ENCODE measurements at regions not wholly inside any gene's neighbourhood (a gene's known extent, or its start where the extent isn't known, plus 50 kb on each side); places are given as distances from the start of the nearest gene placed in this dataset.

DNA sequence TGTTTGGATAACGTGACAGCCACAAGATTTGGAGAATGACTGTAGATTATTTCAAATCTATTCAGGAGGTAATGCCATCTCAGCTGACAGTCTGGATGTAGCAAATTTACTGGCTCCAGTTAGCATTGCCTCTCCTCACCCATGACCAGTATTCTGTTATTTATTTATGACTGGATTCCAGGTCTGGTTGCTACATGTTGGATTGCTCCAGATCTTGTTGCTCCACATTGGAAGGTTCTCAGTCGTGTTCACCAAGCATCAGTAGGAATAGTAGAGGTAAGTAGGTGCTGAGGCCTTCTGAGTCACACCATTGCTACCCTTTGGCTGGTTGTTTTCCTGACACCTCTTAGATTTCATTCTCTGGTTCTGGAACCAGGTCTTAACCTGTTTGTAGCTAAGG is 69.5 kb upstream of the ELOVL5 start:
- H3K4me1 ChIP-seq (ENCODE audit: control extremely low read depth in 1 of 4, control insufficient read depth in 4 of 4, insufficient read depth in 4 of 4, low read length in 3 of 4) = no peaks in the 10 kb centered on the region
- POLR2A ChIA-PET = no interaction called here
- no peak overlapping the region for H3K27ac ChIP-seq (ENCODE audit: insufficient read depth in 1 of 2, low read depth in 1 of 2, low read length in 2 of 2, poor library complexity in 1 of 2, severe bottlenecking in 2 of 2)
- no peaks in the 10 kb centered on the region for H3K9me3 ChIP-seq (ENCODE audit: control extremely low read depth in 1 of 5, control insufficient read depth in 4 of 5, insufficient read depth in 2 of 5, low read depth in 1 of 5, low read length in 4 of 5)
- WGBS (ENCODE audit: insufficient coverage) = 85% methylated on average over 2 of the region's 2 CpGs
- CTCF ChIA-PET = interaction anchor here (0.6 to 0.9 kb wide), 3 partner anchors 9 to 117 kb away, joined by 3 read pairs; no protein-coding TSS in a partner anchor
- H3K4me3 ChIP-seq (ENCODE audit: control insufficient read depth in 1 of 7, extremely low read depth in 1 of 7, insufficient read depth in 4 of 7, low read depth in 2 of 7, low read length in 6 of 7) = no peak overlapping the region
- DNase-seq = no peak
- no peaks in the 10 kb centered on the region for H3K27me3 ChIP-seq (replicated peaks in 2 of 5; ENCODE audit: control insufficient read depth in 4 of 5, insufficient read depth in 5 of 5, low read length in 4 of 5)
- H3K36me3 ChIP-seq (ENCODE audit: control insufficient read depth in 4 of 4, insufficient read depth in 4 of 4, low read length in 3 of 4) = no peaks in the 10 kb centered on the region

DNA sequence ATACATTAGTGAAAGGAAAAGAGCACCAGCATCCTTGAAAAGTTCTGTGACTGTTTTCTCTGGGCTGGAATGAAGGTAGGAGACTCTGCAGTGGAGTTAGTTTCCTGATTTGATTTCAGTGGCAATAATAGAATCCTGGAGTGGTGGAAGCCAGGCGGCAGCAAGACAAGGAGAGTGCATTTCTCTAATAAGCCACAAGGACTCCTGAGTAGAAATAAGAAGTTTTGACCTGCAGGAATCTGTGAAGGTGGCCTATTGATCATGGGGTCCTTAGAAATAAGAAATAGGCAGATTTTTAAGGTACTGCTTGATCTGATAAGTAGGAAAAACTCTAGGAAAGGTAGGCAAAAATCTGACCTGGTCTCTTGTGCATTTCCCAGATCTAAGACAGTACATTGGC is 68.4 kb upstream of the ELOVL5 start:
- ChIA-PET POLR2A (no interaction called here), CTCF (interaction anchor here (0.8 to 1.2 kb wide), 2 partner anchors 33 to 247 kb away, joined by 3 read pairs; no protein-coding TSS in a partner anchor)

DNA sequence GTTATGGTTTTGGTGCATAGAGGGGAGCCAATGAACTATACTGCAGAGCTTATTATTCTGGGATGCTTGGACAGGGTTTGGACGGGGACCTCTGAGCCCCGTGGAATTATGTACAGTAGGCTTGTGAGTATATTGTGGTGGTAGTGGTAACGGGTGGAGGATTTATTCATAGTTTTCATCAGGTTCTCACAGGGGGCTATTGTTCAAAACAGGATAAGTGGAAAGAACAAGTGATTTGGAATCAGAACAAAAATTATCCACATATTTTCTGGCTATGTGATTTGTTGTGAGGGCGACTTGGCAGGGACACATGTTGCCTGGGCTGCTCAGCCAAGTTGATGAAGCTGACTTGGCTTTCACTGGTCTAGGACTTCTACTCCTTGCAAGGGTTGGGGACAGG is 64.6 kb upstream of the ELOVL5 start:
- Histone ChIP-seq H3K4me3 (ENCODE audit: control insufficient read depth in 1 of 7, extremely low read depth in 1 of 7, insufficient read depth in 4 of 7, low read depth in 2 of 7, low read length in 6 of 7) (no peak overlapping the region), H3K27me3 (replicated peaks in 2 of 5; ENCODE audit: control insufficient read depth in 4 of 5, insufficient read depth in 5 of 5, low read length in 4 of 5) (no peaks in the 10 kb centered on the region), H3K9me3 (ENCODE audit: control extremely low read depth in 1 of 5, control insufficient read depth in 4 of 5, insufficient read depth in 2 of 5, low read depth in 1 of 5, low read length in 4 of 5) (no peaks in the 10 kb centered on the region), H3K27ac (ENCODE audit: insufficient read depth in 1 of 2, low read depth in 1 of 2, low read length in 2 of 2, poor library complexity in 1 of 2, severe bottlenecking in 2 of 2) (no peak overlapping the region), H3K36me3 (ENCODE audit: control insufficient read depth in 4 of 4, insufficient read depth in 4 of 4, low read length in 3 of 4) (no peaks in the 10 kb centered on the region), H3K4me1 (ENCODE audit: control extremely low read depth in 1 of 4, control insufficient read depth in 4 of 4, insufficient read depth in 4 of 4, low read length in 3 of 4) (peaks cover 0 to 13% (median 0%) of the 10 kb centered on the region in 4 experiments)
- CTCF ChIA-PET = no interaction called here
- DNase-seq = no peak
- 100% methylated on average over 4 of the region's 4 CpGs for WGBS (ENCODE audit: insufficient coverage)
- POLR2A ChIA-PET = no interaction called here

More for the DNA sequence above, 68.4 kb upstream of the ELOVL5 start:
- H3K9me3 ChIP-seq (ENCODE audit: control extremely low read depth in 1 of 5, control insufficient read depth in 4 of 5, insufficient read depth in 2 of 5, low read depth in 1 of 5, low read length in 4 of 5) = no peaks in the 10 kb centered on the region
- H3K4me1 ChIP-seq (ENCODE audit: control extremely low read depth in 1 of 4, control insufficient read depth in 4 of 4, insufficient read depth in 4 of 4, low read length in 3 of 4) = peaks cover 0 to 3% (median 0%) of the 10 kb centered on the region in 4 experiments
- H3K4me3 ChIP-seq (ENCODE audit: control insufficient read depth in 1 of 7, extremely low read depth in 1 of 7, insufficient read depth in 4 of 7, low read depth in 2 of 7, low read length in 6 of 7) = no peak overlapping the region
- 100% methylated on average over 1 of the region's 1 CpG for WGBS (ENCODE audit: insufficient coverage)
- no peaks in the 10 kb centered on the region for H3K27me3 ChIP-seq (replicated peaks in 2 of 5; ENCODE audit: control insufficient read depth in 4 of 5, insufficient read depth in 5 of 5, low read length in 4 of 5)
- H3K36me3 ChIP-seq (ENCODE audit: control insufficient read depth in 4 of 4, insufficient read depth in 4 of 4, low read length in 3 of 4) = no peaks in the 10 kb centered on the region
- no peak overlapping the region for H3K27ac ChIP-seq (ENCODE audit: insufficient read depth in 1 of 2, low read depth in 1 of 2, low read length in 2 of 2, poor library complexity in 1 of 2, severe bottlenecking in 2 of 2)
- no peak for DNase-seq

DNA sequence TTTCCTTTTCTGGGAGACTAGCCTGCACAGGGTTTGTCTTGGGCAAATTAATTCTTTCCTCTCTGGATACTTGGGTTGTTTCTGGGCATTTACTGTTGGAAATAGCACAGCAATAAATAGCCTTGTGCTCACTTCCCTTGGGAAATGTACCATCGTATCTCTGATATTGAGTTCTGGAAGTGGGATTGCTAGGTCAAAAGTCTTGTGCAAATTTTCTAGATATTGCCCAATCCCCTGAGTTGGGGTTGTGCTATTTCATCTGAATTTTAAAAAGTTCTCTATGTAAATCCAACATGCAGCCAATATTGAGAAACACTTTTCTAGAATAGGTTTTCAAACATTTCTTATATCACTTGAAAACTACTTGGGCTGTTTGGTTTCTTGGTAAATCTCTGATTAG is 64.0 kb upstream of the ELOVL5 start:
- H3K4me3 ChIP-seq (ENCODE audit: control insufficient read depth in 1 of 7, extremely low read depth in 1 of 7, insufficient read depth in 4 of 7, low read depth in 2 of 7, low read length in 6 of 7) = no peak overlapping the region
- H3K27ac ChIP-seq (ENCODE audit: insufficient read depth in 1 of 2, low read depth in 1 of 2, low read length in 2 of 2, poor library complexity in 1 of 2, severe bottlenecking in 2 of 2) = no peak overlapping the region
- POLR2A ChIA-PET = no interaction called here
- CTCF ChIA-PET = interaction anchor here (0.9 to 1.1 kb wide), 2 partner anchors 18 to 65 kb away, joined by 3 read pairs; no protein-coding TSS in a partner anchor
- 67% methylated on average over 1 of the region's 1 CpG for WGBS (ENCODE audit: insufficient coverage)
- H3K27me3 ChIP-seq (replicated peaks in 2 of 5; ENCODE audit: control insufficient read depth in 4 of 5, insufficient read depth in 5 of 5, low read length in 4 of 5) = no peaks in the 10 kb centered on the region
- DNase-seq = no peak
- no peaks in the 10 kb centered on the region for H3K9me3 ChIP-seq (ENCODE audit: control extremely low read depth in 1 of 5, control insufficient read depth in 4 of 5, insufficient read depth in 2 of 5, low read depth in 1 of 5, low read length in 4 of 5)
- peaks cover 0 to 13% (median 0%) of the 10 kb centered on the region in 4 experiments for H3K4me1 ChIP-seq (ENCODE audit: control extremely low read depth in 1 of 4, control insufficient read depth in 4 of 4, insufficient read depth in 4 of 4, low read length in 3 of 4)
- no peaks in the 10 kb centered on the region for H3K36me3 ChIP-seq (ENCODE audit: control insufficient read depth in 4 of 4, insufficient read depth in 4 of 4, low read length in 3 of 4)

GRCh38 chr6:53412021-53412715 is 63.4 kb upstream of the ELOVL5 start:
- no peaks in the 10 kb centered on the region for H3K27me3 ChIP-seq (replicated peaks in 2 of 5; ENCODE audit: control insufficient read depth in 4 of 5, insufficient read depth in 5 of 5, low read length in 4 of 5)
- no peak overlapping the region for H3K27ac ChIP-seq (ENCODE audit: insufficient read depth in 1 of 2, low read depth in 1 of 2, low read length in 2 of 2, poor library complexity in 1 of 2, severe bottlenecking in 2 of 2)
- 44% methylated on average over 5 of the region's 5 CpGs for WGBS (ENCODE audit: insufficient coverage)
- CTCF ChIA-PET = interaction anchor here (0.7 to 2.5 kb wide), 14 partner anchors 13 to 251 kb away, joined by 3 to 7 read pairs (median 3); no protein-coding TSS in a partner anchor
- DNase-seq = peak in 2 of 3 donors; percentile 24 to 39
- POLR2A ChIA-PET = interaction anchor here (1.1 kb wide), 1 partner anchor 118 kb away, joined by 4 read pairs; no protein-coding TSS in a partner anchor
- H3K9me3 ChIP-seq (ENCODE audit: control extremely low read depth in 1 of 5, control insufficient read depth in 4 of 5, insufficient read depth in 2 of 5, low read depth in 1 of 5, low read length in 4 of 5) = no peaks in the 10 kb centered on the region
- H3K4me1 ChIP-seq (ENCODE audit: control extremely low read depth in 1 of 4, control insufficient read depth in 4 of 4, insufficient read depth in 4 of 4, low read length in 3 of 4) = peaks cover 0 to 13% (median 0%) of the 10 kb centered on the region in 4 experiments
- peak overlapping the region in 1 of 7 experiments; percentile 24 for H3K4me3 ChIP-seq (ENCODE audit: control insufficient read depth in 1 of 7, extremely low read depth in 1 of 7, insufficient read depth in 4 of 7, low read depth in 2 of 7, low read length in 6 of 7)
- no peaks in the 10 kb centered on the region for H3K36me3 ChIP-seq (ENCODE audit: control insufficient read depth in 4 of 4, insufficient read depth in 4 of 4, low read length in 3 of 4)

DNA sequence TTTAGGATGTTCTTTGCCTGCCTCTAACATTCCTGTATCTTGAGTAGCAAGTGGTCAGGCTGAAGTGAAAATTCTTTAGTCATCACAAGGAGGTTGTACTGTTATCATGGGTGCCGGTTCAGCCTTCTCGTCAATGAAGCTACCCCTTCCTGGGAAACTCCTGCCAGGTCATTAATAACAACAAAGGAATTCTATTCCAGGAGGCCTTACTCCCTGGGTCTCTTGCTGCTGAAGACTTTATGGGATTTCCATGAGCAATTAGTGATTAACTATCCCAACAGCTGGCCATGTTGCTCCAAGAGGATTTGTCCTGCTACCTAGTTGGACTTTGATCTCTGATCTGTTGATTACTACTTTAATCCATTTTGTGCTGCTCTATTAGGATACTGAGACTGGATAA is 62.7 kb upstream of the ELOVL5 start:
- no peaks in the 10 kb centered on the region for H3K9me3 ChIP-seq (ENCODE audit: control extremely low read depth in 1 of 5, control insufficient read depth in 4 of 5, insufficient read depth in 2 of 5, low read depth in 1 of 5, low read length in 4 of 5)
- ChIA-PET CTCF (interaction anchor here (0.7 to 2.5 kb wide), 15 partner anchors 12 to 250 kb away, joined by 3 to 7 read pairs (median 3); no protein-coding TSS in a partner anchor), POLR2A (interaction anchor here (1.1 kb wide), 1 partner anchor 117 kb away, joined by 4 read pairs; no protein-coding TSS in a partner anchor)
- H3K27me3 ChIP-seq (replicated peaks in 2 of 5; ENCODE audit: control insufficient read depth in 4 of 5, insufficient read depth in 5 of 5, low read length in 4 of 5) = no peaks in the 10 kb centered on the region
- DNase-seq = no peak
- H3K27ac ChIP-seq (ENCODE audit: insufficient read depth in 1 of 2, low read depth in 1 of 2, low read length in 2 of 2, poor library complexity in 1 of 2, severe bottlenecking in 2 of 2) = no peak overlapping the region
- no peak overlapping the region for H3K4me3 ChIP-seq (ENCODE audit: control insufficient read depth in 1 of 7, extremely low read depth in 1 of 7, insufficient read depth in 4 of 7, low read depth in 2 of 7, low read length in 6 of 7)
- WGBS (ENCODE audit: insufficient coverage) = 100% methylated on average over 2 of the region's 2 CpGs
- peaks cover 0 to 13% (median 0%) of the 10 kb centered on the region in 4 experiments for H3K4me1 ChIP-seq (ENCODE audit: control extremely low read depth in 1 of 4, control insufficient read depth in 4 of 4, insufficient read depth in 4 of 4, low read length in 3 of 4)
- H3K36me3 ChIP-seq (ENCODE audit: control insufficient read depth in 4 of 4, insufficient read depth in 4 of 4, low read length in 3 of 4) = no peaks in the 10 kb centered on the region

All from common myeloid progenitor, CD34-positive (primary cell).